GM18507 (cell line): ENCODE measurements at regions not wholly inside any gene's neighbourhood (a gene's known extent, or its start where the extent isn't known, plus 50 kb on each side); places are given as distances from the start of the nearest gene placed in this dataset.
"Not testable (repeated sequence)": the region's sequence is repeated elsewhere in the genome, so short reads cannot be mapped to it uniquely, and the experiment has no call there.

Experiments used
- DNase-seq: peaks from one replicate; pipeline ENCODE4 v3.0.0; 2011; ENCODE audit warnings: low read depth; ENCODE audit not compliant: insufficient read length; ENCODE audit errors: extremely low spot score
- FAIRE-seq: peaks from 2 replicates; lab custom pipeline; 2011; peaks lifted over from hg19 to GRCh38; lab: Jason Lieb, UNC

DNA sequence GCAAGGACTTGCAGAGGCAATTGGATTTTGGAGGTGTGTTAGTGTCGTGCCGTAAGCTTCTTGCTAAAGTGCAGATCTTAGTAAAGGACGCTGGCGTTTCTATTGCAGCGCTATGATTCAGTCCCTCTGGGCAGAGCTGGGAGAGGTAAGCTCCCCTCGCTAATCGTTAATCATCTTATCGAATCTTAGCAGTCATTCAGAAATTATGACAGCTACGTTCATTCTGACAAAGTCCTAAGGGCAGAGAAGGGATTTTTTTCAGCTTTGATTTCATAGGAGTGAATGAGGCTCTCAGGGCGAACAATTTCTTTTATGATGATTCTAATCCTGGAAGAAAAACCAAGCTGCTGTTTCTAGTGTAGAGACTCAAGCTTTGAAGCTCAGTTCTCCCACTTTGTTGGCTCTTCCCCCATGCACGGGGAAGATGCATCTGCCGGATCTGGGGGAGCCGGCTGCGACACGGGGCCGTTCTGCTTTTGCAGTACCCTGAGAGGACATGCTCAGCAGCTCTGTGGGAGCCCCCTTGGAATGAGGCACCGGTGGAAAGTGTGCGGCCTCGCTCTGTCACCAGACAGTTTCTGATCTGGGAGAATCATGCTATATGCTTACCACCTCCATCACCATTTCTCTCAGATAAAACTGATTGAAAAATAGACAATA lies 79.1 kb upstream of the SLC22A23 start:
- FAIRE-seq (no peak), DNase-seq (no peak)

DNA sequence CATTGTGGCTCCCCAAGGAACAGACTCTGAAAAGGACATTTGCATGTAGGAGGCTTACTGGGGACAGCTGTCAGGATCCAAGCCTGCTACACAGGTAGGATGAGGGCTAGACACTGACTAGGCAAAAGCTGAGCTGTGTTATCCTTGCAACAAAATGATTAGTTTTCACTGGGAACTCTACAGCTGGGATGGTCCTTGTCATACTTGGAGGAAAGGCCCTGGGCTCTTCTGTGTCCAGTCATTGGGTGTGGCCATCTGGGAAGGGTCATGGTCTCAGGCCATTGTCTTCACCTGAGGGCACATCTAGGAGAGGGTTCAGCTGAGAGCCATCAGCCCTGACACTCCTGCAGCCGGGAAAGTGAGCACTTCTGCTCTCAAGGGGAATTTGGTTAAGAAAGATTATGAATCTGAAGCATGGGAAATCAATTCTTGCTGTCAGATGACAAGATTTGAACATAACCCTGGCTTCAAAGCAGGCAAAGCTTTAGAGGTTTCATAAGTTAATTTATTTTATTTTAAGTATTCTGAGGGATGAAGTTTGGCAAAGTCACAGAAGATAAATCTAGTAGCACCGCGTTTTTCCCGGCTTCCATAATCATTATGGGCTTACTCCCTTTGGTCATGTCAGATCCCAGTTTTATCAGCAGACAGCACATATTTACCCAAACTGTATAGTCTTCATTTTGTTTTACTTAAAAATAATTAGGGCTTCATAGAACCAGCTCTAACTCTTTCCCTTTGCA lies 78.4 kb upstream of the SLC22A23 start:
- DNase-seq: no peak
- FAIRE-seq: no peak

DNA sequence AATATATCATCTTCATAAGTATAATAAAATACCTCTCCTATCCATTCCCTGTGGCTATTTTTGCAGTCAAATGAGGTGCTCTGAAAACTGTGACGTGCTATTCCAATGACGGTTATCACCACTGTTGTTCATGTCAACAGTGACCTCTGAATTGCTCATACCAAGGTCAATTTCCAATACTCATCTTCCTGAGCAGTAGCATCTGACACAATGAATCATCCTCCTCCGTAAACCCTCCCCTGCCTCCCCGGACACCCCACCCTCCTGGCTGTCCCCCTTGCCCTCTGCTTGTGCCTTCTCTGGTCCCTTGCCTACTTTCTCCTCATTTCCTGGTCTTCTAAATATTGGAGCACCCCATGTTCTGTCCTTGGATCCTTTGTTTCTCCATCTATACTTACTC lies 77.7 kb upstream of the SLC22A23 start:
- no peak for DNase-seq
- no peak for FAIRE-seq

DNA sequence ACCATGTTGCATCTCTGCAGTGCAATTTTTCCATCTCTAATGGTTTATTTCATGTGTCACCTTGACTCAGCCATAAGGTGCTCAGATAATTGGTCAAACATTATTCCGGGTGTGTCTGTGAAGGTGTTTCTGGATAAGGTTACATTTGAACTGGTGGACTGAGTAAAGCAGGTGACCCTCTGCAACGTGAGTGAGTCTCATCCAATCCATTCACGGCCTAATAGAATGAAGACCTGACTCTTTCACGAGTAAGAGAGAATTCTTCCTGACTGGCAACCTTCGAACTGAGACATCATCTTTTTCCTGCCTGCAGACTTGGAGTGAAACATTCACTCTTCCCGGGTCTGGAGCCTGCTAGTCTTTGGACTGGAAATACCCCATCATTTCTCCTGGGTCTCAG lies 77.1 kb upstream of the SLC22A23 start:
- DNase-seq (no peak), FAIRE-seq (no peak)

DNA sequence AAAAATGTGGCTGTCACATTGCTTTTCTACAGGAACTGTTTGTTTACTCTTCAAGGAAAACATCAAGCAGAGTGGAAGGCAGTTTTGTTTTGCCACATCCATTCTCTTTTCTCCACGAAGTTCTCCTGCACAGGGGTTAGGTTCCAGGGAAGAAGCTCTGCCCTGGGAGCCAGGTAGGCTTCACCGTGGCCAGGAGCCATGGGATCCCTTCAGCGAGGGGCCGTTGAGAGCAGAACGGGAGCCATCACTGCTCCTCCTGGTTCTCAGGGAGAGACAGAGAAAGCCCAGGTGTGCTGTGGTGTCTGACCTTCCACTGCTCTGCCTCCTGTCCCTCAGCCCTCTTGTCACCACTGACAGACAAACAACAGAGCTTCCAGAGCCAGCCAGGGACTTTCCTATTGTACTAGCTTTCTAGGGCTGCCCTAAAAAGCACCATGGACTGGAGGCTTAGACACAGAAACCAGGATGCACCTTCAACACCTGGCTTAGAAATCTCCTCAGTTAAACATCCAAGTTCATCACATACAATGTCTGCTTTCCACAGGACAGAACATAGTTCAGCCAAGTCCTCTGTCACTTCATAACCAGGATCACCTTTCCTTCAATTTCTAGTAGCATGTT lies 75.6 kb upstream of the SLC22A23 start:
- FAIRE-seq (no peak), DNase-seq (no peak)

DNA sequence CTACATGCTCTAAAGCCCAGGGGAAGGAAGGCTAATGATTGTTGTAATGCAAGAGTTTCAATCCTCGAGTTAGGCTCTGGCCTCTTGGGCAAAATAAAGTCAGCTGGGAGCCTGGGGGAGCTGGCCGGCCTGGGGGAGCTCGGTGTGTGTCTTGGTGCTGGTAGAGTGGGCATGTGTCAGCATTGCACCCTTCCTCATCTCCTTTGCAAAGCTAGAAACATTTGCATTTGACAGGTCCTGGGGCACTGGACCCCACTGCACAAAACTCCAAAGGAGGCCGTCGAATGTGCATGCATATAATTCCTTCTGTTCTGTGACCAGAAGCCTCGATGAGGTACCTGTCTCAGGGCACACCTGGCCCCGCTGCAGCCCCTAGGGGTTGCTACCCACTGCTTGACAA lies 74.6 kb upstream of the SLC22A23 start:
- FAIRE-seq: no peak
- no peak for DNase-seq

DNA sequence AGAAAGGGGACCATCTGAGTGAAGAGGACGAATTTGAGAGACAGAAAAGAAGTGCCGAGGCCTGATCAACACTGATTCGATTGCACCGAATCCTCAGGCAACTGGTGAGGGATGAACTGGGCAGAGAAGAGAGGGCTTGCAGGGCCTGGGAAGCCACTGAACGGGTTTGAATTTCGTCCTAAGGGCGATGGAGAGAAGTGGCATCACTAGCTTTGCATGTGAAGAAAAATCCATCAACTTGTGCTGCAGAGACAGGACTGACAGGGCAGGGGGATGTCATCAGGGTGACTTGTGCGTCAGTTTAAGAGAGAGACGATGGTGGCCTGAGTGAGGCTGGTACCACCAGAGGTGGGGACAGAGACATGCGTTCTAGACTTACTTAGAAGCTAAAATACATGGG lies 73.7 kb upstream of the SLC22A23 start:
- FAIRE-seq: no peak

DNA sequence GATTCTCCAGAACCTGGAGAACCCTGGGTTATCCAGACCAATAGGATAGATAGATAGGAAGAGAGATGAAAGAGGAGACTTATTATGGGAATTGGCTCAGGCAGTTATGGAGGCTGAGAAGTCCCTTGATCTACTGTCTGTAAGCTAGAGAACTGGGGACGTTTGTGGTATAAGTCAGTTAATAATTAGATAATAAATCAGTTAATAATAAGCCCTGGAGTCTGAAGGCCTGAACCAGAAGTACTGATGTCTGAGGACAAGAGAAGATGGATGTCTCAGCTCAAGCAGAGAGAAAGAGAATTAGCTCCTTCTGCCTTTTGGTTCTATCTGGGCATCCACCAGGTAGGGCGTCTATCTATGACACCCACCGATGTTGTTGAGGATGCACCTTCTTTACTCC lies 72.9 kb upstream of the SLC22A23 start:
- FAIRE-seq (no peak), DNase-seq (no peak)

More for the DNA sequence above, 73.7 kb upstream of the SLC22A23 start:
- no peak for DNase-seq

DNA sequence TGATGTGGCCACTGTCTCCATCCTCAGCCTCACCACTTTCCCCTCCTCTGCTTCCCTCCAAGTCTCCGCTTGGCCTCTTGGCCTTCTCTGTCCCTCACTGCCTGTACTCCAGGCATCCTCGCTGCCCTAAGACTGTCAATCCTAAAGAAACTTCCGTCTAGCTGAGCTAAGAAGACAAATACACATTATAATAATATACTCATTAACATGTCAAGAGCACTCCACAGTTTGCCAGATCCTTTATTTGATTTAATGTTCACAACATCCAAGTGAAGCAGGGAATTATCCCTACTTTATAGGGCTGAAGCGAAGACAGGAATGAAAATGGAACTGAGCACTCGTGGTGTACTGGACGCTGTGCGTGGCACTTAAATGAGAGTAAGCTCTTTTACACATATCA lies 72.4 kb upstream of the SLC22A23 start:
- FAIRE-seq (no peak), DNase-seq (no peak)

DNA sequence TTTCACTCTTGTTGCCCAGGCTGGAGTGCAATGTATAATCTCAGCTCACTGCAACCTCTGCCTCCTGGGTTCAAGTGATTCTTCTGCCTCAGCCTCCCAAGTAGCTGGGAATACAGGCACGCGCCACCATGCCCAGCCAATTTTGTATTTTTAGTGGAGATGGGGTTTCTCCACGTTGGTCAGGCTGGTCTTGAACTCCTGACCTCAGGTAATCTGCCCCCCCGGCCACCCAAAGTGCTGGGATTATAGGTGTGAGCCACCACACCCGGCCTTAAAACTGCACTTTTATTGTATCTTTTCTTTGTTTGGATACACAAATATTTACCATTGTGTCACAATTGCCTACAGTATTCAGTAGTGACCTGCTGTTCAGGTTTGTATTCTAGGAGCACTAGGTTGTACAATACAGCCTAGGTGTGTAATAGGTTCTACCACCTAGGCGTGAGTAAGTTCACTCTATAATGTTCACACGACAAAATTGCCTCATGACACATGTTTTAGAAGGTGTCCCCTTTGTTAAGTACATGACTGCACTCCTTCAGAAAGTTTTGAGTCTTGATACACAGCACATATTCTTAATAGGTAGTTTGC lies 71.3 kb upstream of the SLC22A23 start:
- FAIRE-seq, DNase-seq: not testable (repeated sequence)

DNA sequence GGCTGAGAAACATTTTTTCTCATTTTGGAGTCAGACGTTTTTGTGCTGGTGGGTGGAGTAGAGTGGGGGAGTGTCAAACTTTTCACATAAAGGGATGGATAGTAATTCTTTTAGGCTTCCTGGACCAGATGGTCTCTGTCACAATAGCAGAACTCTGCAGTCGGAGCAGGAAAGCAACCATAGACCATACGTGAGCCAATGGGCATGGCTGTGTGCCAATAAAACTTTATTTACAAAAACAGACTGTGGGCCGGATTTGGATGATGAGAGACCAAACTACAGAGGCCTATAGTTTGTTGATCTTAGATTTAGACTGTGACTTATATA lies 70.8 kb upstream of the SLC22A23 start:
- DNase-seq: no peak
- FAIRE-seq: no peak

DNA sequence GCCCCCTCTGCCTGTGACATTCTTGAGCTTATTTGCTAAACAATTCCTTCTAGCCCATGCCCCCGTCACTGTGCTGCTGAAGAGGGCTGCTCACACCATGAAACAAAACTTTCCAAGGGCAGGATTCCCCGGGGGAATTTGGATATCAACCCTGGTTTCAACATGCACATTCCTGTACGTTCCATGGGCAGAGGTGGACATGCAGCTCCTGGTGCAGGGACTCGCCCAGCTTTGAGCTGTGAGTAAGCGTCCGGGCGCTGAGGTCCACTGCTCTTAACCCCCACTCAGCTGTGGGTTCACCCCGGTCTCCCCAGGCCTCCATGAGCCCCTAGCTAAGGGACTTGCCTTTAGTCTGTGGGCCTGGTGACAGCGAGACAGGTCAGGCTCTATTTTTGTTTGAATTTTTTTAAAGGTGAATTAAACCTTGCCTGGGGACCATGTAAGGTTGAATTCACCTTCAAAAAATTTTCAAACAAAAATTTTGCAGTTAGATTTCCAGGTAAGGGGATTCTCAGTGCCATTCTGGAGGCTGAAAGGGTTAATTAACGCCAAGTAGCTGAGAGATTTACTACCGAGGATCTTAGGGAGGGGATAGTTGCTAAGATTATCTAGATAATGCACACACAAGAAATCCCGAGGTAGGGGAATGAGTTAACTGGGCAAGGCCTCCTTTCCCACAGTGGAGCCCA lies 70.3 kb upstream of the SLC22A23 start:
- no peak for DNase-seq
- no peak for FAIRE-seq

DNA sequence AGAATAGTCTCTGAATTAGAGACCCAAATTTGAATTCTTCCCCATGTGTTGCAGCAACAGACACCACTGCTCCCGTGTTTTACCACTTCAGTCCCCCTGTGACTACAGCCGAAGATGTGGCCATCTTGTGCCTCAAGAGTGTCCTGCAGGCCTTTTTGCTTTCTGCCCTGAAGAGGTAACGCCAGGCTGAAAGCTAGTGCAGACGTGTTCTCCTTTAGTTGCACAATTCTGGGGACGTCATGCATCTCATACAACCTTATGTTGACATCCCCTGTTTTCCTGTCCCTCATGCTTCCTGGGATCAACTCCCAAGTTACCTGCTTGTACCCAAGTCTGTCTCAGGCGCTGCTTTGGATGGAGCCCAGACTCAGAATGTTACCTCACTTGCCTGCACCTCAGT lies 69.1 kb upstream of the SLC22A23 start:
- no peak for FAIRE-seq
- DNase-seq: no peak

DNA sequence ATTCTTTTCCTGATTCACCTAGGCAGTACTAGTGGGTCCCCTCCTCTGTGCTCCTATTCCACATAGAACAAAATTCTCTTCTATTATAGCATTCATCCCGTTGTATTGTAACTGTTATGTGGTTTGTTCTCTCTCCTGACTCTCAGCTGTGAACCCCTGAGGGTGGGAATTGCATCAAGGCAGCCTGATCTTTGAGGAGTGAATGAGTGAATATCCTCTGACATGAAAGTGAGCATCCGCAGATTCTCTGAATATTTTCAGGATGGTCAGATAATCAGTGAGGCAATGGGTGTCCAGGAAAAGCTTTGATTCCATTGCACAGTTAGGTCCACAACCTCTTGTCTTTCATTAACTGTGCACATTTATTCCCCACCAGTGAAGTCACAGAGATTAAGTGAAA lies 67.6 kb upstream of the SLC22A23 start:
- DNase-seq (no peak), FAIRE-seq (no peak)

DNA sequence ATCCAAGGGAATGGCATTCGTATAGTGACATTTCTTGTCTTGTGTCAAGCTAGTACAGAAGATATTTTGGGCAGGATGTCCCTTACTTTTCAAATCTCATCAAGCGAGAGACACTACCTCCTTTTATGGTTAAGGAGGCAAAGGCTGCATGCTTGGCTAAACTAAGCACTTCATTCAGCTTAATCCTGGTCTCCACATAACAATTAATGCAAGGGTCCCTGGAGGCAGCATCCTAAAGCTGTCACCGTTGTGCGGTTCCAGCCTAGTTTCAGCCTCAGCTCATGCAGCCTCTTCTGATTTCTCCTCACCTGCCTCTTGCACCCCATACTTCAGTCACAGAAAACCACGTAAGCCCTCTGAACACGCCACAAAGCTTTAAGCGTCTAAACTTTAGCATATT lies 67.1 kb upstream of the SLC22A23 start:
- no peak for DNase-seq
- FAIRE-seq: no peak

DNA sequence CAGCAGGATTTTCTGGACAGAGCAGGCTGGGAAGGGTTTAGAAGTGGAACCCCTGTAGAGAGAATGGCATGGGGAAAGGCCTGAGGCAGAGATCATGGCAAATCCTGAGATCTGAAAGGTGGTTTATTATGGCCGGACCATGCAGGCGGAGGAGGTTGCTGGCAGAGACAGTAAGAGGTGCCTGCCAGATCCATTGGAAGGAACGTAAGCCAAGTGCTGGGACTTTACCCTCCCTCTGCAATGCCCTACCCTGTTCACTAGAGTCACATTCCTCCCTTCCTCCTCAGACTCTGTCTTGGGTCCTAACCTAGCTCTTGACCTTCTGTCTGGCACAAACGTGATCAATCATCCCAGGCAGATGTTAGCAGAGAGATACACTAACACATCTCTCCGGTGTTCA lies 66.4 kb upstream of the SLC22A23 start:
- DNase-seq (no peak), FAIRE-seq (no peak)

DNA sequence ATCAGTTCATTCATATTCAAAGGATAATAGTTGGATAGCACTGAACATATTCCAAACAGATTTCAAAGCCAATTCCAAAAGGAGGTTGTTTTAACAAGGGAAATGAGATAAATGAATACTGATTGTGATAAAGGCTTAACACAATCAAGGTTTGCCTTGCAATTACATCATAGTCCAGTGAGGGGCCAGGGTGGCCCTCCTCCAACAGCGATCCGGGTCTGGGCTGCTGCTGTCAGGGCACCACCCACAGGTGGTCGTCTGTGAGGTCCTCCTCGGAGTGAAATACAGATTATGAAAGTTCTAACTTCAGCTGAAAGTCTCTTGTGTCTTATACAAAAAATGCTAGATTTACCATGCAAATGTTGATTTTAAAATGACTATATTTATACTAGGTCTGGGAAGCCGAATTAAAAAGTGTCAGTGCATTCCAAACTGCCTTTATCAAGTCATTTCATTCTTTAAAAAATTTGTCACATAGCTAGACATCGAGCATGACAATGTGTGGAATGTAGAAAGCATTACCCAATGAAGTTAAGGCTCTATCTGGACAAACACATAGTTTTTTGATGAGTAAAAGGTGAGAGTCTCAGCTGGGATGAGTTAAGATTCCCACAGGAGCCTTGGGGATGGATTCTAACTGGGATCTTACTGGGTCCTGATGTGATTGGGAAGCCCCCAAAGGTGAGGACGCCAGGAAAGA lies 65.9 kb upstream of the SLC22A23 start:
- no peak for DNase-seq
- no peak for FAIRE-seq

DNA sequence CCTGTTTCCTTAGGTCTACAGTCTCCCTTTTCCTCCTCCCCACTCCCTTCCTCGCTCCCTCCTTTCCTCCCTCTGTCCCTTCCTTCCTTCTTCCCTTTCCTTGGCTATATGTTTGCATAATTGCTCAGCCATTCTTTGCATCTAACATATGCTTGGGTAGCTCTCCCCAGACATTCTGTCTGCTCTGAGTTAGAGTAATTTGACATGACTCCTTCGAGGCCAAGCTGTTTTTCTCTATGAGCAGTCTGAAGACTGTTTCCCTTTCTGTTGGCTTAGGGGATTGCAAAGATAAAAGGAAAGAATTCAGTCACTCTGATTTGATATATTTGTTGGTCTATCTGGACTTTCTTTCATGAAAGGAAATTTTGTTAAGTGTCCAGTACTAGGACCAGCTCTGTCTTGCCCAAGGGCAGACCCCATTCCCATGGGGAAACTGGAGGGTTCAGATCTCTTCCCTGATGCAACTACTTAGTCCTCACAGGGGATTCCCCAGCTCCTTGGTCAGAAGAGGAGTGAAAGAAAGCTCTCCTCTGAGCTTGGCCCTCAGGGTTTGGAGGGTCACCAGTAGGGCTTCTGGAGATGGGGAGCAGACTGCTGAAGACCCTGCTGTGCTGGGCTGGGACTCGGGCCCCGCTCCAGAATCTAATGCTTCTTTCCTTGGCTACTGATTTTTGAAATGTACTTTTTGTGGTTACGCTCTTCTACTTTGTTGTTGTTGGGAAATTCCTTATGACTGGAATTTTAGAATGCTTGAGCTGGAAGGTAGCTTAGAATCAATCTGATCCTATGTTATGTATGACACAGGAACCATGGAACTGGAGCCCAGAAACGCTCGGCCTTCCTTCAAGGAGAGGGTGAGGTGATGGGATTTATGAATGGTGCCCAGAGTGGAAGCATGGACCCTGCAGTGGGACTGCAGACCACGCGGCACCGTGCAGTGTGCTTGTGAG lies 63.7 kb upstream of the SLC22A23 start:
- FAIRE-seq (no peak), DNase-seq (no peak)
